ENCODE measurements at regions not wholly inside any gene's neighbourhood (a gene's known extent, or its start where the extent isn't known, plus 50 kb on each side); places are given as distances from the start of the nearest gene placed in this dataset.

GRCh38 chr5:62977661-62978060, 399.0 kb downstream of the LRRC70 start:
- DNase-seq (ENCODE audit: insufficient read length, low spot score) (no peak), FAIRE-seq (no peak)
- no peak for TF ChIP-seq CTCF (IDR thresholded peaks at IDR 0.05; ENCODE audit: insufficient read depth, missing control alignments)

- DNase-seq (ENCODE audit: insufficient read length, low spot score) (no peak), FAIRE-seq (no peak)
- TF ChIP-seq CTCF (IDR thresholded peaks at IDR 0.05; ENCODE audit: insufficient read depth, missing control alignments): no peak
Observed at GRCh38 chr5:62974623-62975022, 396.0 kb downstream of the LRRC70 start.

- FAIRE-seq: no peak
- TF ChIP-seq CTCF (IDR thresholded peaks at IDR 0.05; ENCODE audit: insufficient read depth, missing control alignments): no peak
- no peak for DNase-seq (ENCODE audit: insufficient read length, low spot score)
Observed at GRCh38 chr5:62969409-62970120, 390.9 kb downstream of the LRRC70 start.

- DNase-seq (ENCODE audit: insufficient read length, low spot score) (no peak), FAIRE-seq (no peak)
- TF ChIP-seq CTCF (IDR thresholded peaks at IDR 0.05; ENCODE audit: insufficient read depth, missing control alignments): no peak
Observed at GRCh38 chr5:62964428-62964827, 385.8 kb downstream of the LRRC70 start.

GRCh38 chr5:62960781-62961180, 382.2 kb downstream of the LRRC70 start:
- FAIRE-seq (no peak), DNase-seq (ENCODE audit: insufficient read length, low spot score) (no peak)
- no peak for TF ChIP-seq CTCF (IDR thresholded peaks at IDR 0.05; ENCODE audit: insufficient read depth, missing control alignments)

- TF ChIP-seq CTCF (IDR thresholded peaks at IDR 0.05; ENCODE audit: insufficient read depth, missing control alignments): no peak
- no peak for FAIRE-seq
- DNase-seq (ENCODE audit: insufficient read length, low spot score): no peak
Observed at GRCh38 chr5:62956597-62956996, 378.0 kb downstream of the LRRC70 start.

GRCh38 chr5:62954578-62954977, 376.0 kb downstream of the LRRC70 start:
- FAIRE-seq (no peak), DNase-seq (ENCODE audit: insufficient read length, low spot score) (no peak)
- no peak for TF ChIP-seq CTCF (IDR thresholded peaks at IDR 0.05; ENCODE audit: insufficient read depth, missing control alignments)

Measured in D721Med (cell line).